Peyer's patch (tissue), 4 donors: ENCODE measurements at regions not wholly inside any gene's neighbourhood (a gene's known extent, or its start where the extent isn't known, plus 50 kb on each side); places are given as distances from the start of the nearest gene placed in this dataset.
"Not testable (repeated sequence)": the region's sequence is repeated elsewhere in the genome, so short reads cannot be mapped to it uniquely, and the experiment has no call there.

Experiments
- DNase-seq, 3 donors: peaks; one replicate each; pipeline ENCODE4 v3.0.0-alpha.2; 2017 to 2019
- H3K27ac ChIP-seq, 4 donors: fragments of 200-600 bp; sonication (generic); one replicate each; pipeline ENCODE4 v1.5.1; 2016 to 2019
- H3K27me3 ChIP-seq, 2 donors: fragments of 200-600 bp; sonication (generic); one replicate each; pipeline ENCODE4 v1.5.1; 2019
- H3K36me3 ChIP-seq, 3 donors: fragments of 200-600 bp; sonication (generic); one replicate each; pipeline ENCODE4 v1.5.1; 2016 to 2019
- H3K4me1 ChIP-seq, 4 donors: fragments of 200-600 bp; sonication (generic); one replicate each; pipeline ENCODE4 v1.5.1; 2016 to 2019
- H3K4me3 ChIP-seq, 4 donors: fragments of 200-600 bp; sonication (generic); 1 replicate in 3 of 4; 2 replicates in 1 of 4; pipeline ENCODE4 v1.5.1; 2016 to 2019; ENCODE audit warnings: mild to moderate bottlenecking in 1 of 4
- H3K9me3 ChIP-seq, 4 donors: fragments of 200-600 bp; sonication (generic); one replicate each; pipeline ENCODE4 v1.5.1; 2016 to 2019; ENCODE audit warnings: mild to moderate bottlenecking in 1 of 4
- POLR2A ChIP-seq, 2 donors: fragments of 450-650 bp; IDR thresholded peaks; one replicate each; pipeline ENCODE4 v1.5.1; 2017; ENCODE audit warnings: antibody characterized with exemption in 2 of 2, mild to moderate bottlenecking in 2 of 2, moderate library complexity in 2 of 2
- TF ChIP-seq, protein P1 (sequence below), 6 experiments: fragments of 450-650 bp in 4 of 6; fragments of 200-600 bp in 2 of 6; sonication (generic) in 1 of 6; IDR thresholded peaks; one replicate each; pipeline ENCODE4 v1.5.1; 2017 to 2019; ENCODE audit warnings: antibody characterized with exemption in 6 of 6, mild to moderate bottlenecking in 3 of 6, moderate library complexity in 1 of 6

DNA sequence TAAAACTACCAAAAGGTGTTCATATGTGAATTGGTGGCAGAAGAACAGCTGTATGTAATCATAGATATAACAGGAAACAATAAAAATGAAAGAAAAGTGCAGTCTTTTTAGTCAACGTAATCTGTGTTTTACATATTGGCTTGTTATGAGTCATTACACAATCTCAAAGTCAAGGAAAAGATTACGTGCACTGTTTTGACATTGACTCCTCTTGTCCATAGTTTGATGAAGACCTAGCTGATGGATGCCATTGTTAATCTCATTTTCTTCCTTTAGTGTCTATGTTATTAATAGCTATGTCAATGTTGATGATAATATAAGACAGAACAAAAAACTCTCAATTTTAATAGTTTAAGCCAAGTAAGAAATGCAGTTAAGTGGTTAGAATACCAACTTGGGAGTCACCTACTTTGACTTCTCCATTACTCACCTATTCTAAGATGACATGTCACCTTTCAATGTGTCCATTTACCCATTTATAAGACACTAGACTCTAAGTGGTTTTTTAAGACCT is 84.5 kb upstream of the SAMSN1 start:
- no peak for DNase-seq
- H3K4me3 ChIP-seq, result no peak overlapping the region
- no peaks in the 10 kb centered on the region for H3K4me1 ChIP-seq
- no peak overlapping the region for H3K27ac ChIP-seq
- no peaks in the 10 kb centered on the region for H3K27me3 ChIP-seq
- TF ChIP-seq, protein P1, sequence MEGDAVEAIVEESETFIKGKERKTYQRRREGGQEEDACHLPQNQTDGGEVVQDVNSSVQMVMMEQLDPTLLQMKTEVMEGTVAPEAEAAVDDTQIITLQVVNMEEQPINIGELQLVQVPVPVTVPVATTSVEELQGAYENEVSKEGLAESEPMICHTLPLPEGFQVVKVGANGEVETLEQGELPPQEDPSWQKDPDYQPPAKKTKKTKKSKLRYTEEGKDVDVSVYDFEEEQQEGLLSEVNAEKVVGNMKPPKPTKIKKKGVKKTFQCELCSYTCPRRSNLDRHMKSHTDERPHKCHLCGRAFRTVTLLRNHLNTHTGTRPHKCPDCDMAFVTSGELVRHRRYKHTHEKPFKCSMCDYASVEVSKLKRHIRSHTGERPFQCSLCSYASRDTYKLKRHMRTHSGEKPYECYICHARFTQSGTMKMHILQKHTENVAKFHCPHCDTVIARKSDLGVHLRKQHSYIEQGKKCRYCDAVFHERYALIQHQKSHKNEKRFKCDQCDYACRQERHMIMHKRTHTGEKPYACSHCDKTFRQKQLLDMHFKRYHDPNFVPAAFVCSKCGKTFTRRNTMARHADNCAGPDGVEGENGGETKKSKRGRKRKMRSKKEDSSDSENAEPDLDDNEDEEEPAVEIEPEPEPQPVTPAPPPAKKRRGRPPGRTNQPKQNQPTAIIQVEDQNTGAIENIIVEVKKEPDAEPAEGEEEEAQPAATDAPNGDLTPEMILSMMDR (IDR thresholded peaks at IDR 0.05), result no peak
- TF ChIP-seq POLR2A (IDR thresholded peaks at IDR 0.05), result no peak
- no peaks in the 10 kb centered on the region for H3K9me3 ChIP-seq
- no peaks in the 10 kb centered on the region for H3K36me3 ChIP-seq

DNA sequence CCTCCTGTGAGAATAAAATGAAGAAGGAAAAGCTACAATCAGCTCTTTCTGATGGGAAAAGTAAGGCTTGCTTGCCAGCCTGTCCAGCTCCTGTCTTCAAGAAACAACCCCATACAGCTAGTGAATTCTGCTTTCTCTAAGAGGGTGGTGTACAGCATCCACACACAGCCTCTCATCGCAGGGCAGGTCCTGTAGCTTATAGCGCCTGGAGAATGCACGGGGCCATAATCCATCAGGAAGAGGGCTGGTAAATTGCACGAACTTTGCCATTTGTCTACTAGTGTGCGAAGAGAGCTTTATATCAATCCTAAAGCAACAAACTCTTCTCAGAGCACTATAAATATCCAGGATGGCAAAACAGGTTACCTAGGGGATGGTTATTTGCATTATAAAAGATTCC is 83.3 kb upstream of the SAMSN1 start:
- no peak for TF ChIP-seq POLR2A (IDR thresholded peaks at IDR 0.05)
- TF ChIP-seq, protein P1 (IDR thresholded peaks at IDR 0.05), result no peak
- no peaks in the 10 kb centered on the region for H3K9me3 ChIP-seq

DNA sequence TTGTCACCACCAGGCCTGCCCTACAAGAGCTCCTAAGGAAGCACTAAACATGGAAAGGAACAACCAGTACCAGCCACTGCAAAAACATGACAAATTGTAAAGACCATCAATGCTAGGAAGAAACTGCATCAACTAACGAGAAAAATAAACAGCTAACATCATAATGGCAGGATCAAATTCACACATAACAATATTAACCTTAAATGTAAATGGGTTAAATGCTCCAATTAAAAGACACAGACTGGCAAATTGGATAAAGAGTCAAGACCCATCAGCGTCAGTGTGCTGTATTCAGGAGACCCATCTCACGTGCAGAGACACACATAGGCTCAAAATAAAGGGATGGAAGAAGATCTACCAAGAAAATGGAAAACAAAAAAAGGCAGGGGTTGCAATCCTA is 77.0 kb upstream of the SAMSN1 start:
- not testable (repeated sequence) for H3K4me3 ChIP-seq, DNase-seq, H3K27me3 ChIP-seq, H3K4me1 ChIP-seq, H3K27ac ChIP-seq, H3K9me3 ChIP-seq, H3K36me3 ChIP-seq

More for the DNA sequence above, 83.3 kb upstream of the SAMSN1 start:
- no peak for DNase-seq
- Histone ChIP-seq H3K27me3 (no peaks in the 10 kb centered on the region), H3K4me1 (no peaks in the 10 kb centered on the region), H3K36me3 (no peaks in the 10 kb centered on the region), H3K27ac (no peak overlapping the region), H3K4me3 (no peak overlapping the region)

DNA sequence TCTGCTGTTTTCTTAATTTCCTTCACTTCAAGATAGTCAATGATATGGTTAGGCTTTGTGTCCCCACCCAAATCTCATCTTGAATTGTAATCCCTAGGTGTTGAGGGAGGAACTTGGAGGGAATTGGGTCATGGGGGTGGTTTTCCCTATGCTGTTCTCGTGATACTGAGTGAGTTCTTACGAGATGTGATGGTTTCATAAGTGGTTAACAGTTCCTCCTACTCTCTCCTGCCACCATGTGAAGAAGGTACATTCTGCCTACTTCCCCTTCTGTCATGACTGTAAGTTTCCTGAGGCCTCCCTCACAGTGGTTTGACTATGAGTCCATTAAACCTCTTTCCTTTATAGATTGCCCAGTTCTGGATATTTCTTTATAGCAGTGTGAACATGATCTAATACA is 74.0 kb upstream of the SAMSN1 start:
- H3K27me3 ChIP-seq, result no peaks in the 10 kb centered on the region
- TF ChIP-seq, protein P1 (IDR thresholded peaks at IDR 0.05), result no peak
- no peak for TF ChIP-seq POLR2A (IDR thresholded peaks at IDR 0.05)

GRCh38 chr21:14617871-14618270 is 71.8 kb upstream of the SAMSN1 start:
- DNase-seq, result no peak
- Histone ChIP-seq H3K36me3 (no peaks in the 10 kb centered on the region), H3K9me3 (peaks cover 0 to under 1% (median 0%) of the 10 kb centered on the region in 4 donors), H3K27ac (no peak overlapping the region), H3K4me1 (no peaks in the 10 kb centered on the region), H3K4me3 (no peak overlapping the region), H3K27me3 (no peaks in the 10 kb centered on the region)
- no peak for TF ChIP-seq POLR2A (IDR thresholded peaks at IDR 0.05)
- TF ChIP-seq, protein P1 (IDR thresholded peaks at IDR 0.05), result no peak

More for the DNA sequence above, 74.0 kb upstream of the SAMSN1 start:
- no peak for DNase-seq
- Histone ChIP-seq H3K4me3 (no peak overlapping the region), H3K9me3 (peaks cover 0 to 3% (median 0%) of the 10 kb centered on the region in 4 donors), H3K4me1 (no peaks in the 10 kb centered on the region), H3K36me3 (no peaks in the 10 kb centered on the region), H3K27ac (no peak overlapping the region)

DNA sequence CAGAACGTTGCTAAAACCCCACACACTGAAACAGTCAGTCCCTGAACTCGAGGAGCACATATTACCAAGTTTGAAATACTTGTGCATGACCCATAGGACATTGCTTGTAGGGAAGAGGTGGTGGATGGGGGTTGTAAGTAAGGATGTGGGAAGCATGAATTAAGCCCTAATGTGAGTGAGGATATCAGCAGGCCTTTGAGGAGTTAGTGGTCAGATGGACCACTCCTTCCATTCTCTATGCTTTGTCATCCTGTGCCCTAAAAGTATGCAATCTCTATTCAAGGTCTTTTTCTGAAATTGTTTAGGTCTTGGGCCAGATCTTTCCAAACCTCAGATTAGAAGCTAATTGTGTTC is 70.9 kb upstream of the SAMSN1 start:
- Histone ChIP-seq H3K9me3 (no peaks in the 10 kb centered on the region), H3K27ac (no peak overlapping the region), H3K27me3 (no peaks in the 10 kb centered on the region), H3K4me1 (no peaks in the 10 kb centered on the region), H3K36me3 (no peaks in the 10 kb centered on the region), H3K4me3 (no peak overlapping the region)
- no peak for TF ChIP-seq POLR2A (IDR thresholded peaks at IDR 0.05)
- TF ChIP-seq, protein P1 (IDR thresholded peaks at IDR 0.05), result no peak
- DNase-seq, result no peak
